ENCODE measurements at regions not wholly inside any gene's neighbourhood (a gene's known extent, or its start where the extent isn't known, plus 50 kb on each side); places are given as distances from the start of the nearest gene placed in this dataset.

DNA sequence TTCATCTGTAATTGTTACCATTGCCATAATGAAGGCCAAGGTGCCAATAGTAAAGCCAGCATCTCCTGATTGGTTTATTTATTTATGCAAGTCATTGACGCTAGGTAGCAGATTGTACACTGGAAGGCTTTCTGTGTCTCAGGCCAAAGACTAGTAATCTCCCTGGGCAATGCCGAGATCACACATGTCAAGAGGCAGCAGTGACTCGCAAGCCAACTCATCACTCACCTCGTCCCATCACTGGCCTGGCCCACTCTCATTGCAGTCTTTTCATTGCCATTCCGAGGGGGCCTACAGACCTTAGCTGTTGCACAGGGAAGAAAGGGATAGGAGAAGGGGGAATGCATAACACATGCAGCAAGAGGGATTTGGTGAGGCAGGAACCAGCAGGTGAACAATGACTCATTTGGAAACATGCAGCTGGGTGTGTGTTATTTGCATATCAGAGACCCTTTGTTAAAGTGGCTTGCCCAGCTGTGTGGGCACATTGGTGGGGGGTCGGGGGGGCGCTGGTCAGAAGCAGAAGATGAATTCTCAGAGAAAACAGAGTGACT lies 448.7 kb upstream of the HNRNPA3 start:
- POLR2A ChIA-PET = interaction anchor here (1.2 to 2.5 kb wide), 2 partner anchors 10 to 28 kb away, joined by 4 to 8 read pairs; no protein-coding TSS in a partner anchor
- DNase-seq (ENCODE audit: low spot score) = peak; percentile 93

DNA sequence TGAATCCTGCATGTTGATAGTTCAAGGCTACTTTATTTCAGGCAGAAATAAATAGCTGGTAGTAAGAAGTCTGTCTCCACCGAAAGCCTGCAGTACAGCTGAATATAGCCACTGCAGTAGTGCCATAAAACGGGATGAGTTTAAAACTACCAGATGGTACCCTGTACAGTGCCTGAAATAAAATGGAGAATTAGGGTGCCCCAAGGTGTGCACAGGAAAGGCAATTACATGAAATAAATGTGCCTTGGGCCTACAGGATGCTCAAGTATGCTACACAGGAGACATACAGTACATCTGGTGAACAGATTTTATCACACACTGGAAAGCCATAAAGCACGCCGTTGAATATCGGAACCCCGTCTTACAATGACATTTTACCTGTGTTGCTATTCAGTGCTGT lies 447.7 kb upstream of the HNRNPA3 start:
- POLR2A ChIA-PET = interaction anchor here (1.2 to 2.5 kb wide), 2 partner anchors 8 to 11 kb away, joined by 4 to 8 read pairs; no protein-coding TSS in a partner anchor
- Histone ChIP-seq H3K9me2 (ENCODE audit: insufficient read depth, low read length) (no peaks in the 10 kb centered on the region), H4K20me1 (ENCODE audit: insufficient read depth, low read length) (no peaks in the 10 kb centered on the region), H3K27ac (ENCODE audit: low read depth, low read length, poor library complexity, severe bottlenecking) (peak overlapping the region; percentile 93), H3K4me2 (ENCODE audit: low read length) (peak overlapping the region; percentile 72), H3K79me2 (ENCODE audit: insufficient read depth, low read depth, low read length) (no peaks in the 10 kb centered on the region), H3K36me3 (ENCODE audit: insufficient read depth, low read length) (peaks cover 11% of the 10 kb centered on the region), H3K4me1 (ENCODE audit: insufficient read depth, low read length, poor library complexity, severe bottlenecking) (peaks cover 94% of the 10 kb centered on the region), H3K4me3 (ENCODE audit: low read depth, low read length, poor library complexity, severe bottlenecking) (peak overlapping the region; percentile 62), H3K9me3 (ENCODE audit: low read length) (no peaks in the 10 kb centered on the region; the same call in 1 of the 2 replicates), H2AFZ (ENCODE audit: low read length) (peak overlapping the region; percentile 46; the same call in 1 of the 2 replicates)
- CTCF ChIA-PET (ENCODE audit: unreplicated experiment) = no interaction called here
- TF ChIP-seq EZH2phosphoT487 (IDR thresholded peaks at IDR 0.05; ENCODE audit: borderline replicate concordance, low read depth, low read length) = no peak
- TF ChIP-seq, protein P1, sequence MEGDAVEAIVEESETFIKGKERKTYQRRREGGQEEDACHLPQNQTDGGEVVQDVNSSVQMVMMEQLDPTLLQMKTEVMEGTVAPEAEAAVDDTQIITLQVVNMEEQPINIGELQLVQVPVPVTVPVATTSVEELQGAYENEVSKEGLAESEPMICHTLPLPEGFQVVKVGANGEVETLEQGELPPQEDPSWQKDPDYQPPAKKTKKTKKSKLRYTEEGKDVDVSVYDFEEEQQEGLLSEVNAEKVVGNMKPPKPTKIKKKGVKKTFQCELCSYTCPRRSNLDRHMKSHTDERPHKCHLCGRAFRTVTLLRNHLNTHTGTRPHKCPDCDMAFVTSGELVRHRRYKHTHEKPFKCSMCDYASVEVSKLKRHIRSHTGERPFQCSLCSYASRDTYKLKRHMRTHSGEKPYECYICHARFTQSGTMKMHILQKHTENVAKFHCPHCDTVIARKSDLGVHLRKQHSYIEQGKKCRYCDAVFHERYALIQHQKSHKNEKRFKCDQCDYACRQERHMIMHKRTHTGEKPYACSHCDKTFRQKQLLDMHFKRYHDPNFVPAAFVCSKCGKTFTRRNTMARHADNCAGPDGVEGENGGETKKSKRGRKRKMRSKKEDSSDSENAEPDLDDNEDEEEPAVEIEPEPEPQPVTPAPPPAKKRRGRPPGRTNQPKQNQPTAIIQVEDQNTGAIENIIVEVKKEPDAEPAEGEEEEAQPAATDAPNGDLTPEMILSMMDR (conservative IDR thresholded peaks at IDR 0.05; ENCODE audit: low read length) = no peak
- DNase-seq (ENCODE audit: low spot score) = peak; percentile 48
- BruUV-seq (replicated peaks) = no TSS peak
- intact Hi-C loops (cut with micrococcal nuclease; ENCODE audit: unreplicated experiment) = no loop called here

More for the DNA sequence above, 448.7 kb upstream of the HNRNPA3 start:
- CTCF ChIA-PET (ENCODE audit: unreplicated experiment) = no interaction called here
- intact Hi-C loops (cut with micrococcal nuclease; ENCODE audit: unreplicated experiment) = no loop called here
- TF ChIP-seq EZH2phosphoT487 (IDR thresholded peaks at IDR 0.05; ENCODE audit: borderline replicate concordance, low read depth, low read length) = no peak
- TF ChIP-seq, protein P1 (conservative IDR thresholded peaks at IDR 0.05; ENCODE audit: low read length) = no peak
- Histone ChIP-seq H3K79me2 (ENCODE audit: insufficient read depth, low read depth, low read length) (no peaks in the 10 kb centered on the region), H3K9me3 (ENCODE audit: low read length) (no peaks in the 10 kb centered on the region), H3K4me1 (ENCODE audit: insufficient read depth, low read length, poor library complexity, severe bottlenecking) (peaks cover 94% of the 10 kb centered on the region), H2AFZ (ENCODE audit: low read length) (peak overlapping the region; percentile 46; the same call in 1 of the 2 replicates), H3K9me2 (ENCODE audit: insufficient read depth, low read length) (no peaks in the 10 kb centered on the region), H3K36me3 (ENCODE audit: insufficient read depth, low read length) (peaks cover 17% of the 10 kb centered on the region), H3K4me2 (ENCODE audit: low read length) (peak overlapping the region; percentile 72), H3K27ac (ENCODE audit: low read depth, low read length, poor library complexity, severe bottlenecking) (peak overlapping the region; percentile 93), H4K20me1 (ENCODE audit: insufficient read depth, low read length) (no peaks in the 10 kb centered on the region), H3K4me3 (ENCODE audit: low read depth, low read length, poor library complexity, severe bottlenecking) (peak overlapping the region; percentile 62)
- no TSS peak for BruUV-seq (replicated peaks)

DNA sequence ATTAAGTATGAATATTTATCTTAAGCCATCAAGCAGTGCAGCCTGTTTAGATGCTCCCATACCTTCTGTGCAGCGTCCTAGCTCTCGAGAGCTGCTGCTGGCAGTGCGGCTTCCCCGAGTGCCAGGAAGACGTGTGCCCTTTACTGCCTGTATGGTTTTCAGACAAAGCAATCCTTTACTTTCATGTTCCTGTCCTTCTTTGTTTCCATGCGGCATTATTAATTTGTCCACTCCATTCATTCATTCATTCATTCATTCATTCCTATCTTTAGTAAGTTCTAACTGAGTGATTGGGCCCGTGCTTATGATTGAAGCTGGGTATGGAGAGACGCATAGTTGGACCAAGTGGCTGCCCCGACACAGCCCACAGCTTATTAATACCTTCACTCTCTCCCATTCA lies 446.6 kb upstream of the HNRNPA3 start:
- Histone ChIP-seq H3K4me1 (ENCODE audit: insufficient read depth, low read length, poor library complexity, severe bottlenecking) (peaks cover 93% of the 10 kb centered on the region), H3K36me3 (ENCODE audit: insufficient read depth, low read length) (peaks cover 9% of the 10 kb centered on the region), H3K79me2 (ENCODE audit: insufficient read depth, low read depth, low read length) (no peaks in the 10 kb centered on the region), H3K4me3 (ENCODE audit: low read depth, low read length, poor library complexity, severe bottlenecking) (no peak overlapping the region), H3K9me2 (ENCODE audit: insufficient read depth, low read length) (no peaks in the 10 kb centered on the region), H2AFZ (ENCODE audit: low read length) (peak overlapping the region; percentile 46), H3K9me3 (ENCODE audit: low read length) (peaks cover 9% of the 10 kb centered on the region; the same call in 1 of the 2 replicates), H3K4me2 (ENCODE audit: low read length) (peak overlapping the region; percentile 72), H3K27ac (ENCODE audit: low read depth, low read length, poor library complexity, severe bottlenecking) (peak overlapping the region; percentile 93), H4K20me1 (ENCODE audit: insufficient read depth, low read length) (no peaks in the 10 kb centered on the region)
- BruUV-seq (replicated peaks) = no TSS peak
- no peak for TF ChIP-seq EZH2phosphoT487 (IDR thresholded peaks at IDR 0.05; ENCODE audit: borderline replicate concordance, low read depth, low read length)
- TF ChIP-seq, protein P1 (conservative IDR thresholded peaks at IDR 0.05; ENCODE audit: low read length) = no peak
- CTCF ChIA-PET (ENCODE audit: unreplicated experiment) = no interaction called here
- no peak for DNase-seq (ENCODE audit: low spot score)
- intact Hi-C loops (cut with micrococcal nuclease; ENCODE audit: unreplicated experiment) = no loop called here
- POLR2A ChIA-PET = interaction anchor here (0.8 to 1.5 kb wide), 2 partner anchors 16 to 41 kb away, joined by 3 read pairs; no protein-coding TSS in a partner anchor
